ENCODE measurements at regions not wholly inside any gene's neighbourhood (a gene's known extent, or its start where the extent isn't known, plus 50 kb on each side); places are given as distances from the start of the nearest gene placed in this dataset.

- peaks cover 4% of the 10 kb centered on the region for H3K9me3 Mint-ChIP-seq (ENCODE audit: unreplicated experiment)
- no peaks in the 10 kb centered on the region for H3K36me3 Mint-ChIP-seq (ENCODE audit: unreplicated experiment)
- TF ChIP-seq, protein P1, sequence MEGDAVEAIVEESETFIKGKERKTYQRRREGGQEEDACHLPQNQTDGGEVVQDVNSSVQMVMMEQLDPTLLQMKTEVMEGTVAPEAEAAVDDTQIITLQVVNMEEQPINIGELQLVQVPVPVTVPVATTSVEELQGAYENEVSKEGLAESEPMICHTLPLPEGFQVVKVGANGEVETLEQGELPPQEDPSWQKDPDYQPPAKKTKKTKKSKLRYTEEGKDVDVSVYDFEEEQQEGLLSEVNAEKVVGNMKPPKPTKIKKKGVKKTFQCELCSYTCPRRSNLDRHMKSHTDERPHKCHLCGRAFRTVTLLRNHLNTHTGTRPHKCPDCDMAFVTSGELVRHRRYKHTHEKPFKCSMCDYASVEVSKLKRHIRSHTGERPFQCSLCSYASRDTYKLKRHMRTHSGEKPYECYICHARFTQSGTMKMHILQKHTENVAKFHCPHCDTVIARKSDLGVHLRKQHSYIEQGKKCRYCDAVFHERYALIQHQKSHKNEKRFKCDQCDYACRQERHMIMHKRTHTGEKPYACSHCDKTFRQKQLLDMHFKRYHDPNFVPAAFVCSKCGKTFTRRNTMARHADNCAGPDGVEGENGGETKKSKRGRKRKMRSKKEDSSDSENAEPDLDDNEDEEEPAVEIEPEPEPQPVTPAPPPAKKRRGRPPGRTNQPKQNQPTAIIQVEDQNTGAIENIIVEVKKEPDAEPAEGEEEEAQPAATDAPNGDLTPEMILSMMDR (IDR thresholded peaks at IDR 0.05; ENCODE audit: partially characterized antibody, unreplicated experiment): no peak
- no peak for DNase-seq
- no peak overlapping the region for H3K27ac Mint-ChIP-seq (ENCODE audit: unreplicated experiment)
- no peak overlapping the region for H3K4me3 Mint-ChIP-seq (ENCODE audit: unreplicated experiment)
- H3K4me1 Mint-ChIP-seq (ENCODE audit: low read depth, unreplicated experiment): no peaks in the 10 kb centered on the region
- no peaks in the 10 kb centered on the region for H3K27me3 Mint-ChIP-seq (ENCODE audit: unreplicated experiment)
Observed at GRCh38 chr13:22091222-22091970, 420.5 kb downstream of the FGF9 start.

DNA sequence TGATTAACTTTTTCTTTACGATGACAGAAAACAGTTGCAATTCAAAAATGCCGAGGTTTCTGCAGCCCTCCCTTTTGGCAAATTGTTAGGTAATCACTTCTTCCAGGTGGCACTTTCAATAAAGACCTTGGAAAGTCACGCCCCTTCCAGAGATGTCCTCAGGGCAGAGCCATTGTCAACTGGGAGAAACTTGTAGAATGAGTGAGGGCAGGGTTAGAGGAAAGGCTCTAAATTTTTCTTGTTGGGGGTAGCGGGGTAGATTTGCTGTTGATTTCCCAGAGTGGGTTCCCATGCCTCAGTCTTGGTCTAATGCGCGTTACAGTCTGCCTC, 421.1 kb downstream of the FGF9 start:
- no peaks in the 10 kb centered on the region for H3K36me3 Mint-ChIP-seq (ENCODE audit: unreplicated experiment)
- H3K27me3 Mint-ChIP-seq (ENCODE audit: unreplicated experiment): no peaks in the 10 kb centered on the region
- no peak overlapping the region for H3K27ac Mint-ChIP-seq (ENCODE audit: unreplicated experiment)
- no peak overlapping the region for H3K4me3 Mint-ChIP-seq (ENCODE audit: unreplicated experiment)
- DNase-seq: no peak
- TF ChIP-seq, protein P1 (IDR thresholded peaks at IDR 0.05; ENCODE audit: partially characterized antibody, unreplicated experiment): no peak
- H3K4me1 Mint-ChIP-seq (ENCODE audit: low read depth, unreplicated experiment): no peaks in the 10 kb centered on the region
- peaks cover 4% of the 10 kb centered on the region for H3K9me3 Mint-ChIP-seq (ENCODE audit: unreplicated experiment)

- TF ChIP-seq, protein P1 (IDR thresholded peaks at IDR 0.05; ENCODE audit: partially characterized antibody, unreplicated experiment): no peak
- Mint-ChIP-seq H3K27ac (ENCODE audit: unreplicated experiment) (no peak overlapping the region), H3K36me3 (ENCODE audit: unreplicated experiment) (no peaks in the 10 kb centered on the region), H3K4me1 (ENCODE audit: low read depth, unreplicated experiment) (no peaks in the 10 kb centered on the region), H3K9me3 (ENCODE audit: unreplicated experiment) (peaks cover 5% of the 10 kb centered on the region), H3K27me3 (ENCODE audit: unreplicated experiment) (no peaks in the 10 kb centered on the region), H3K4me3 (ENCODE audit: unreplicated experiment) (no peak overlapping the region)
- DNase-seq: no peak
Observed at GRCh38 chr13:22092791-22093560, 422.1 kb downstream of the FGF9 start.

- H3K27me3 Mint-ChIP-seq (ENCODE audit: unreplicated experiment): peaks cover 3% of the 10 kb centered on the region
- TF ChIP-seq, protein P1 (IDR thresholded peaks at IDR 0.05; ENCODE audit: partially characterized antibody, unreplicated experiment): no peak
- H3K9me3 Mint-ChIP-seq (ENCODE audit: unreplicated experiment): peaks cover 5% of the 10 kb centered on the region
- DNase-seq: no peak
- H3K4me1 Mint-ChIP-seq (ENCODE audit: low read depth, unreplicated experiment): no peaks in the 10 kb centered on the region
- H3K27ac Mint-ChIP-seq (ENCODE audit: unreplicated experiment): no peak overlapping the region
- H3K4me3 Mint-ChIP-seq (ENCODE audit: unreplicated experiment): no peak overlapping the region
- peaks cover 3% of the 10 kb centered on the region for H3K36me3 Mint-ChIP-seq (ENCODE audit: unreplicated experiment)
Observed at GRCh38 chr13:22095794-22096193, 424.9 kb downstream of the FGF9 start.

DNA sequence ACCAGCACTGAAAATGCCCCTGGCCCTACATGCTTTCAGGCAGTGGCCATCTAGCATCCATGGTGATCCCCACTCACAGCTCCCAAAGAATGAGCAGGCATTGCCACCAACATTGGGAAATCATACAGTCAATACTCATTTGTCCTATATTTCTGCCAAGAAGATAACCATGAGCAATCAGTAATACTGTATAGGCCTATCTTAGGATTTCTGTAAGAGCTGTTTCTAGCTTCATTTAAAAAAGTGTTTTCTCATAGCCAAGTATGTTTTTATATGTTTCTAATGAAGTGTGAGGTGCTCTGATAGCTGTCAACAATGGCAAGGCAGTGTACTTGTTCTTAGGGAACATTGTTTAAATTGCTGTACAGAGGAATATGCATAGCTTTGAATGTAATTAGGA, 428.7 kb downstream of the FGF9 start:
- Mint-ChIP-seq H3K27me3 (ENCODE audit: unreplicated experiment) (peaks cover 3% of the 10 kb centered on the region), H3K36me3 (ENCODE audit: unreplicated experiment) (peaks cover 5% of the 10 kb centered on the region), H3K9me3 (ENCODE audit: unreplicated experiment) (peaks cover 4% of the 10 kb centered on the region), H3K4me3 (ENCODE audit: unreplicated experiment) (no peak overlapping the region), H3K27ac (ENCODE audit: unreplicated experiment) (no peak overlapping the region), H3K4me1 (ENCODE audit: low read depth, unreplicated experiment) (no peaks in the 10 kb centered on the region)
- DNase-seq: no peak
- TF ChIP-seq, protein P1 (IDR thresholded peaks at IDR 0.05; ENCODE audit: partially characterized antibody, unreplicated experiment): no peak

Data from glutamatergic neuron (in vitro differentiated cells).